ENCODE measurements at regions not wholly inside any gene's neighbourhood (a gene's known extent, or its start where the extent isn't known, plus 50 kb on each side); places are given as distances from the start of the nearest gene placed in this dataset.
"Not testable (repeated sequence)": the region's sequence is repeated elsewhere in the genome, so short reads cannot be mapped to it uniquely, and the experiment has no call there.

DNA sequence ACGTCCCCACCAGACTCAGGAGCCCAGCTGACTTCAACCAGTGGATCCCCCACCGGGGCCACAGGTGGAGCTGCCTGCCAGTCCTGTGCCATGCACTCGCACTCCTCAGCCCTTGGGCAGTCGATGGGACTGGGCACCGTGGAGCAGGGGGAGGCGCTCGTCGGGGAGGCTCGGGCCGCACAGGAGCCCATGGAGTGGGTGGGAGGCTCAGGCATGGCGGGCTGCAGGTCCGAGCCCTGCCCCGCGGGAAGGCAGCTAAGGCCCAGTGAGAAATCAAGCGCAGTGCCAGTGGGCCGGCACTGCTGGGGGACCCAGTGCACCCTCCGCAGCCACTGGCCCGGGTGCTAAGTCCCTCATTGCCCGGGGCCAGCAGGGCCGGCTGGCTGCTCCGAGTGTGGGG, 52.3 kb upstream of the LRRC30 start:
- not testable (repeated sequence) for H3K4me3 ChIP-seq (replicated peaks in 1 of 2; ENCODE audit: low read depth in 2 of 2, low read length in 2 of 2); DNase-seq (ENCODE audit: low read depth in 2 of 2)

- no peak overlapping the region for H3K4me3 ChIP-seq (replicated peaks in 1 of 2; ENCODE audit: low read depth in 2 of 2, low read length in 2 of 2)
- DNase-seq (ENCODE audit: low read depth in 2 of 2): peak; percentile 89 to 91
- peak; percentile 77 for TF ChIP-seq CTCF (IDR thresholded peaks at IDR 0.05; ENCODE audit: low read depth, low read length)
These were observed 53.7 kb upstream of the LRRC30 start for GRCh38 chr18:7177116-7177744.

GRCh38 chr18:7174344-7175095, 56.4 kb upstream of the LRRC30 start:
- DNase-seq (ENCODE audit: low read depth in 2 of 2): peak; percentile 30 to 46
- H3K4me3 ChIP-seq (replicated peaks in 1 of 2; ENCODE audit: low read depth in 2 of 2, low read length in 2 of 2): no peak overlapping the region
- TF ChIP-seq CTCF (IDR thresholded peaks at IDR 0.05; ENCODE audit: low read depth, low read length): no peak

GRCh38 chr18:7173216-7173615, 55.6 kb upstream of the LAMA1 start:
- no peak for DNase-seq (ENCODE audit: low read depth in 2 of 2)
- TF ChIP-seq CTCF (IDR thresholded peaks at IDR 0.05; ENCODE audit: low read depth, low read length): no peak
- no peak overlapping the region for H3K4me3 ChIP-seq (replicated peaks in 1 of 2; ENCODE audit: low read depth in 2 of 2, low read length in 2 of 2)

- DNase-seq (ENCODE audit: low read depth in 2 of 2): no peak
- TF ChIP-seq CTCF (IDR thresholded peaks at IDR 0.05; ENCODE audit: low read depth, low read length): no peak
These were observed 55.0 kb upstream of the LAMA1 start for GRCh38 chr18:7172611-7173010.

DNA sequence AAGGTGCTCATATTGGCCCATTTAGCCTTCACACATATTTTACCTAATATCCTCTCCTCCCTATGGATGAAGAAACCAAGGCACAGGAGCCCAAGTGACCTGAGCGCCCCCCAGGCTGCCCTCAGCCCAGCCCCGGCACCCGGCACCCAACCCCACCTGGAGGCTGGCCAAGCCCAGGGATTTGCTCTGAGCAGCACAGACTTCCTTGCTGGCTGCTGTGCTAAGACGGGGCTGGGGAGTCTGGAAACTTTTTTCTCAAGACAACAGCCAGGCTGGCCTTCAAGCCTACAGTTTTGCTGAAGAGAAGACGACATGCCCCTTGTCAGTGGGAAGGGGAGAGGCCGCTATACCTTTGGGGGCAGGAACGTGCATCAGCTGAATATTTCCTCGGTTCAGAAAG, 52.7 kb upstream of the LAMA1 start:
- no peak overlapping the region for H3K4me3 ChIP-seq (replicated peaks in 1 of 2; ENCODE audit: low read depth in 2 of 2, low read length in 2 of 2)
- DNase-seq (ENCODE audit: low read depth in 2 of 2): no peak
- no peak for TF ChIP-seq CTCF (IDR thresholded peaks at IDR 0.05; ENCODE audit: low read depth, low read length)

More at GRCh38 chr18:7172611-7173010, 55.0 kb upstream of the LAMA1 start:
- no peak overlapping the region for H3K4me3 ChIP-seq (replicated peaks in 1 of 2; ENCODE audit: low read depth in 2 of 2, low read length in 2 of 2)

- no peak for DNase-seq (ENCODE audit: low read depth in 2 of 2)
- TF ChIP-seq CTCF (IDR thresholded peaks at IDR 0.05; ENCODE audit: low read depth, low read length): no peak
- no peak overlapping the region for H3K4me3 ChIP-seq (replicated peaks in 1 of 2; ENCODE audit: low read depth in 2 of 2, low read length in 2 of 2)
These were observed 52.0 kb upstream of the LAMA1 start for GRCh38 chr18:7169601-7170000.

Data from cardiac fibroblast (primary cell).